Liver (tissue), 8 donors: ENCODE measurements at regions not wholly inside any gene's neighbourhood (a gene's known extent, or its start where the extent isn't known, plus 50 kb on each side); places are given as distances from the start of the nearest gene placed in this dataset.

Experiments
- DNase-seq: peaks from one replicate; pipeline ENCODE4 v3.0.0-alpha.2; 2017; ENCODE audit warnings: low spot score
- H3K27ac ChIP-seq, 2 donors: one replicate each; pipeline ENCODE4 v1.7.0; 2013; ENCODE audit warnings: inconsistent platforms in 2 of 2, low read length in 2 of 2, control low read depth in 1 of 2, low read depth in 1 of 2, mild to moderate bottlenecking in 1 of 2
- H3K27me3 ChIP-seq, 4 donors: one replicate each; pipeline versions ENCODE4 v1.6.1 to v1.7.0; 2013; ENCODE audit warnings: low read length in 3 of 4, inconsistent platforms in 1 of 4, mild to moderate bottlenecking in 1 of 4, moderate library complexity in 1 of 4; ENCODE audit not compliant: control insufficient read depth in 4 of 4, insufficient read depth in 4 of 4
- H3K36me3 ChIP-seq, 4 donors: one replicate each; pipeline versions ENCODE4 v1.6.1 to v1.7.0; 2013; ENCODE audit warnings: low read length in 3 of 4, mild to moderate bottlenecking in 3 of 4, low read depth in 1 of 4, moderate library complexity in 1 of 4; ENCODE audit not compliant: control insufficient read depth in 4 of 4, insufficient read depth in 3 of 4
- H3K4me1 ChIP-seq, 4 donors: one replicate each; pipeline versions ENCODE4 v1.6.1 to v1.7.0; 2013; ENCODE audit warnings: low read length in 3 of 4, mild to moderate bottlenecking in 3 of 4, moderate library complexity in 1 of 4; ENCODE audit not compliant: control insufficient read depth in 4 of 4, insufficient read depth in 4 of 4
- H3K4me3 ChIP-seq, 3 donors: one replicate each; pipeline versions ENCODE4 v1.6.1 to v1.7.0; 2013; ENCODE audit warnings: low read length in 3 of 3, control low read depth in 1 of 3, low read depth in 1 of 3, mild to moderate bottlenecking in 1 of 3
- H3K9ac ChIP-seq, 2 donors: one replicate each; pipeline ENCODE4 v1.7.0; 2013; ENCODE audit warnings: low read length in 2 of 2, mild to moderate bottlenecking in 2 of 2, moderate library complexity in 2 of 2, control low read depth in 1 of 2, low read depth in 1 of 2
- H3K9me3 ChIP-seq, 4 donors: one replicate each; pipeline versions ENCODE4 v1.6.1 to v1.7.0; 2013; ENCODE audit warnings: low read length in 3 of 4; ENCODE audit not compliant: control insufficient read depth in 4 of 4
- ATF3 ChIP-seq: IDR thresholded peaks from 2 replicates; pipeline ENCODE4 v1.6.1; 2016; ENCODE audit warnings: antibody characterized with exemption
- CTCF ChIP-seq: fragments of 150-350 bp; IDR thresholded peaks from 2 replicates; pipeline ENCODE4 v1.5.1; 2017; ENCODE audit warnings: improper control_type of control experiment, low read depth, low read length; ENCODE audit not compliant: missing input control
- EGR1 ChIP-seq, 2 donors: IDR thresholded peaks; 2 replicates each; pipeline ENCODE4 v1.6.1; 2016 to 2018; ENCODE audit warnings: antibody characterized with exemption in 2 of 2, low read depth in 2 of 2
- FOXA1 ChIP-seq: IDR thresholded peaks from 2 replicates; pipeline ENCODE4 v1.6.1; 2016; ENCODE audit warnings: antibody characterized with exemption
- FOXA2 ChIP-seq: IDR thresholded peaks from 2 replicates; pipeline ENCODE4 v1.6.1; 2016; ENCODE audit warnings: antibody characterized with exemption
- GABPA ChIP-seq, 2 donors: IDR thresholded peaks in 1 of 2; conservative IDR thresholded peaks in 1 of 2; 2 replicates each; pipeline ENCODE4 v1.6.1; 2016; ENCODE audit warnings: antibody characterized with exemption in 2 of 2, mild to moderate bottlenecking in 1 of 2, moderate library complexity in 1 of 2
- HNF4A ChIP-seq, 2 donors: conservative IDR thresholded peaks; 2 replicates each; pipeline ENCODE4 v1.6.1; 2016; ENCODE audit warnings: antibody characterized with exemption in 2 of 2, mild to moderate bottlenecking in 2 of 2
- HNF4G ChIP-seq: IDR thresholded peaks from 2 replicates; pipeline ENCODE4 v1.6.1; 2016; ENCODE audit warnings: antibody characterized with exemption
- JUND ChIP-seq, 2 donors: IDR thresholded peaks; 2 replicates each; pipeline ENCODE4 v1.6.1; 2016; ENCODE audit warnings: antibody characterized with exemption in 2 of 2
- MAX ChIP-seq: IDR thresholded peaks from 2 replicates; pipeline ENCODE4 v1.6.1; 2016; ENCODE audit warnings: antibody characterized with exemption
- NR2F2 ChIP-seq: IDR thresholded peaks from 2 replicates; pipeline ENCODE4 v1.6.1; 2016; ENCODE audit warnings: antibody characterized with exemption
- RAD21 ChIP-seq, 2 donors: IDR thresholded peaks; 2 replicates each; pipeline ENCODE4 v1.6.1; 2016; ENCODE audit warnings: antibody characterized with exemption in 2 of 2, mild to moderate bottlenecking in 2 of 2
- REST ChIP-seq: IDR thresholded peaks from 2 replicates; pipeline ENCODE4 v1.6.1; 2016; ENCODE audit warnings: antibody characterized with exemption, mild to moderate bottlenecking
- RXRA ChIP-seq, 2 donors: IDR thresholded peaks; 2 replicates each; pipeline ENCODE4 v1.6.1; 2017 to 2018; ENCODE audit warnings: antibody characterized with exemption in 2 of 2, mild to moderate bottlenecking in 1 of 2
- SP1 ChIP-seq: IDR thresholded peaks from 2 replicates; pipeline ENCODE4 v1.6.1; 2018; ENCODE audit warnings: antibody characterized with exemption, mild to moderate bottlenecking
- TAF1 ChIP-seq: conservative IDR thresholded peaks from 2 replicates; pipeline ENCODE4 v1.6.1; 2016; ENCODE audit warnings: antibody characterized with exemption, mild to moderate bottlenecking
- YY1 ChIP-seq: IDR thresholded peaks from 2 replicates; pipeline ENCODE4 v1.6.1; 2016; ENCODE audit warnings: antibody characterized with exemption, mild to moderate bottlenecking
- ZBTB33 ChIP-seq: IDR thresholded peaks from 2 replicates; pipeline ENCODE4 v1.6.1; 2016; ENCODE audit warnings: antibody characterized with exemption
- WGBS: extraction: QIAGEN DNeasy Blood & Tissue Kit; methylation state at CpG from one replicate; pipeline ENCODE4 v1.1.7; 2013; 5-methylcytosine and 5-hydroxymethylcytosine counted together
- donor health status: healthy.
- donor health status: healthy.
- donor health status: healthy.
- donor health status: healthy.
- donor health status: healthy.

GRCh38 chr2:62593825-62594224 lies 87.8 kb upstream of the TMEM17 start:
- Histone ChIP-seq H3K27me3 (no peaks in the 10 kb centered on the region), H3K4me3 (no peak overlapping the region), H3K36me3 (no peaks in the 10 kb centered on the region), H3K9me3 (no peaks in the 10 kb centered on the region), H3K27ac (peak overlapping the region; percentile 47 to 69), H3K4me1 (peaks cover 0 to 18% (median 3%) of the 10 kb centered on the region in 4 donors), H3K9ac (no peak overlapping the region)
- TF ChIP-seq NR2F2 (no peak), ZBTB33 (no peak), HNF4G (no peak), EGR1 (IDR thresholded peaks at IDR 0.05; ENCODE audit: low read depth in 2 of 2) (no peak), TAF1 (no peak), FOXA2 (no peak), YY1 (peak; percentile 19), SP1 (no peak), GABPA (IDR thresholded peaks at IDR 0.05 in 1 of 2, conservative IDR thresholded peaks at IDR 0.05 in 1 of 2) (no peak), FOXA1 (no peak), ATF3 (no peak), RAD21 (IDR thresholded peaks at IDR 0.05) (peak in 1 of 2 donors; percentile 36), CTCF (no peak), MAX (no peak), JUND (IDR thresholded peaks at IDR 0.05) (no peak), REST (no peak), RXRA (IDR thresholded peaks at IDR 0.05) (peak in 1 of 2 donors; percentile 39), HNF4A (conservative IDR thresholded peaks at IDR 0.05) (peak; percentile 54 to 77)
- WGBS, result 80% methylated on average over 3 of the region's 3 CpGs
- DNase-seq, result no peak
